Erythroblast (primary cell): ENCODE measurements at regions not wholly inside any gene's neighbourhood (a gene's known extent, or its start where the extent isn't known, plus 50 kb on each side); places are given as distances from the start of the nearest gene placed in this dataset.

ENCODE experiments used
- GATA1 ChIP-seq: IDR thresholded peaks from 2 replicates; pipeline ENCODE4 v1.6.1; 2011; ENCODE audit warnings: low read depth, mild to moderate bottlenecking, control low read depth, low read length, moderate library complexity
- POLR2A ChIP-seq: IDR thresholded peaks from 2 replicates; pipeline ENCODE4 v1.6.1; 2011; ENCODE audit warnings: mild to moderate bottlenecking, low read length

GRCh38 chr4:13984991-13985800 lies 357.7 kb upstream of the BOD1L1 start:
- no peak for TF ChIP-seq POLR2A
- no peak for TF ChIP-seq GATA1
